ENCODE measurements at regions not wholly inside any gene's neighbourhood (a gene's known extent, or its start where the extent isn't known, plus 50 kb on each side); places are given as distances from the start of the nearest gene placed in this dataset.
"Not testable (repeated sequence)": the region's sequence is repeated elsewhere in the genome, so short reads cannot be mapped to it uniquely, and the experiment has no call there.

DNA sequence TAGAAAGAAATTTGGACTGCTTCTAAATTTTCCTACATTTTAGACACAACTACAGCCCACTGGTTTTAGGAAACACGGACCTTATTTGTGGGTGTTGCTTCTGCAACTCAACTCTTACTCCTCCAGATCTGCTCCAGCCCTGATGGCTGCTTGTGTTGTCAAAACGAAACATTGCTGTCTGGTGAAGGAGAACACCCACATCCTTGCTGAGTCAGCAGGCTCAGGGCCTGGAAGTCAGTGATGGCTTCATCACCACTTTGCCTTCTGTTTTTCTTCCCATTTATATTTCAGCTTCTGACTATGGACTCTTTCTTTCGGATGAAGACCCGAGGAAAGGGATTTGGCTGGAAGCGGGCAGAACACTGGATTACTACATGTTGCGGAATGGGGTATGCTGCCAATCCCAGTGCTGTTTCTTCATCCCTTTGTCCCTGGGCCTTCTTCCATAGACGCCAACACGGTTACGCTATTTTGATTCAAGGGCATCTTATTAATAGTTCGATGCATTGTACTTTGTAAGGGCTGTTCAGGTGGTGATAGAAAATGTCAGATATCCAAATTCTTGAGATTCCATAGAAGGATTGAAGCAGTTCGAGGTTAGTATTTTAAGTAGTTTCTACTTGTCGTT is 392.6 kb upstream of the TPM1 start:
- no peak for DNase-seq

DNA sequence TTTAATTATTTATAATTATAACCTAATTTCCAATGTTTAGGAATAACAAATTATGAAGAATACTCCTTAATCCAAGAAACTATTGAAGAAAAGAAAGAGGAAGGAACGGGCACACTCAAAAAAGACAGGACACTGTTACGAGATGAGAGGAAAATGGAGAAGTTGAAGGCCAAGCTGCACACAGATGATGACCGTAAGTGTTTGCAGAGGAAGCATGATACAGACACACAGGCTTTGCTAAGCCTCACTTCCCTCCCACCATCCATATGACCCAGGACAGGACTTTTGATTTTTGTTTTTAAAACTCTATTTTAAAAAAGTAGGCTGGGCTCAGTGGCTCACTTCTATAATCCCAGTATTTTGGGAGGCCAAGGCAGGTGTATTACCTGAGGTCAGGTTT is 389.4 kb upstream of the TPM1 start:
- no peak for DNase-seq

GRCh38 chr15:62656071-62656470 is 386.5 kb upstream of the TPM1 start:
- DNase-seq, result no peak

GRCh38 chr15:62657501-62657900 is 385.0 kb upstream of the TPM1 start:
- not testable (repeated sequence) for DNase-seq

DNA sequence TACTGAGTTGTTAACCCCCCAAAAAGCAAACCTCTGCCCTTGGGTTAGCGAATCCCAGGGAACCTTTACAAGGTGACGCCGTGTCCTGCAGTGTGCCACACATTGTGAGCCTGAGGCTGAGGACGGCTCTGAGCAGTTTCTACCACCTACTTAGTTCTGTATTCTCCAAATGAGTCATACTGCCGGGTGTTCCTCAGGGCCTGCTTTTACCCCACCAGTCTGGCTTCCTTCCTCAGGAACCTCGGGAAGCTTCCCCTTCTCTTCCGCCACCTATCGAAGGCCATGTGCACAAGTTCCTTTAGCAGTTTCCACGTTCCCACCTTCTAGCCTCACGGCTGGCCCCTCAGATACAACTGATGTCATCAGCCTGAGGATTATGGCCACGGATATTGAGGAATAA is 384.0 kb upstream of the TPM1 start:
- no peak for DNase-seq

DNA sequence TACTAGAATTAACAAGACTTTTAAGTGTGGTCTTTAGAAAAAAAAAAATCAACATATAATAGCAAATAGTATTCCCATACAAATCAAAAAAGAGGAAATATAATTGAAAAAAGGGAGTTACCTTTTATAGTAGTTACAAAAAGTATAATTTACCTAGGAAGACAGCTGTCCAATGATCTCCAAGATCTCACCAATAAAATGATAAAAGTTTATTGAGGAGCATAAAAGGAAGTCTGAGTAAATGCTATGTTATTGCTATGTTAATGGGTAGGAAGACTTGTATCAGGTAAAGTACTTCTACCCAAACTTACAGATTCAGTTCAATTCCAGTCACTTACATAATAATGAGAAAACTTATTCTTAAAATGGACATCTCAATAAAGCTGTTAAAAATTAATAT is 379.0 kb upstream of the TPM1 start:
- no peak for DNase-seq

DNA sequence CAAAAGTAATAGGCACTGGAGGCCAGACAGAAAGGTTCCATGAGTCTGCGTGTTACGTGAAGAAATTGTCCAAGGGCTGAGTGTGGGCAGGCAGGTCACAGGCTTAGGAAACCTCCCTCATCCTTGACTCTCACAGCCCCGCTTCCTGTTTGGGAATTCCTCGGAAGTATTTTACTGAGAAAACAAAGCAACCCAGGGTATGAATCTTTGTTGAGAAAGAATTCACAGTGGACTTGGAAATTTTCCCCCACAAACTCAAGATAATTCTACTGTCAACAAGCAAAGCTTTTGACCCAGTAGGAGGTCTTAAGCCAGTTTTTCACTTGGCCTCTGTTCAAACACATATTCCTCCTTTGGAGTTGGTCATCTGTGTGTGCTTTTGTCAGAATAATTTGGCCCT is 377.1 kb upstream of the TPM1 start:
- DNase-seq, result no peak

- DNase-seq, result no peak
Observed at GRCh38 chr15:62666046-62666445, 376.5 kb upstream of the TPM1 start.

- no peak for DNase-seq
Observed at GRCh38 chr15:62672268-62672667, 370.3 kb upstream of the TPM1 start.

DNA sequence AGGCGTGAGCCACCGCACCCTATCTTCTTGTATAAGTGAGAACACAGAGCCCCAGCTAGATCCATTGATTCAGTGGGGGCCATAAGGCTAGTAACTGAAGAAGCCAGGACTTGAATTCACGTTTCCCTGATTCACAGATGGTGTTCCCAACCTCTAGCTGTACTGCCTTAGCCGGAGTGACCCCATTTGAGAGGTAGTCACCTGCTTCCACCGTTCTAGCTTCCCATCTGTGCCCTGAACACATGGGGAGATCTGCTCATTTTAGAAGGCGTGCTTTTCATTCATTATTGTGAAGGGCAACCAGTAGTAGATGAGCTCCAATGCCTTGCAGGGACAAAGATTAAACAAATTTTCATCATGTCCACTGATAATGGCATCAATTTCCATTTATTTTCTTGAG is 365.7 kb upstream of the TPM1 start:
- DNase-seq, result no peak

- DNase-seq, result no peak
Observed at GRCh38 chr15:62681939-62682896, 360.3 kb upstream of the TPM1 start.

- not testable (repeated sequence) for DNase-seq
Observed at GRCh38 chr15:62683192-62683591, 359.4 kb upstream of the TPM1 start.

- DNase-seq, result no peak
Observed at GRCh38 chr15:62684123-62684808, 358.3 kb upstream of the TPM1 start.

DNA sequence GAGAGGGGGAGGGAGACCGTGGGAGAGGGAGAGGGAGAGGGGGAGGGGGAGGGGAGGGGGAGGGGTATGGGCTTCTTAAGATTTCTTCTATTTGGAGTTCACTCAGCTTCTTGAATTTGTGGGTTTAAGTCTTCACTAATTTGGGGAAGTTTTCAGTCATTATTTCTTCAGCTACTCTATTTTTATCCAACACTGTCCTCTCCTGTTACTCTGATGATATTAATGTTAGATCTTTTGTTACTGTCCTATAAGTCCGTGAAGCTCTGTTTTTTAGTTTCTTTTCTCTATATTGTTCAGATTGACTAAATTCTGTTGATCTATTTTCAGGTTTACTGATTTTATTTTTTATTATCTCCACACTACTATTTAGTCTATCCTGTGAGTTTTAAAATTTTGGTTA is 351.5 kb upstream of the TPM1 start:
- no peak for DNase-seq

- DNase-seq, result no peak
Observed at GRCh38 chr15:62697636-62698035, 344.9 kb upstream of the TPM1 start.

- DNase-seq, result no peak
Observed at GRCh38 chr15:62698646-62699045, 343.9 kb upstream of the TPM1 start.

DNA sequence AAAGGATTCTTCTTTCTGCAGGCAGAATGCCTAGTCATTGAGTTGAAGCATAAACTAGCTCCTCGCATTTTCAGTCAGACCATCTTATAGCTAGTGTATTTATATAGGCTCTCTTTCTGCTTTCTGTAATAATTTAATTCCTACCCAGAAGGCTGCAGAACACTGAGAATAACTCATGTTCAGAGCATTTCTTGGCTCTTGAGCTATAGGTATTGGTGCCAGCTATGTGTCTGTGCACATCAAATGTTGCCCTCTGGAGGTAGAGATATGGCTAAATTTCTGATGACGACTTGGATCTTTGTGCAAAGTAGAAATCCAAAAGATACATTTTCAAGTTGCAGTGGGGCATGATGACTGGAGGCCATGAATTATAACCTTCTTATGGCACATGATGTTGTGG is 336.2 kb upstream of the TPM1 start:
- DNase-seq, result no peak

GRCh38 chr15:62708470-62708869 is 334.1 kb upstream of the TPM1 start:
- DNase-seq, result no peak

GRCh38 chr15:62709261-62709660 is 333.3 kb upstream of the TPM1 start:
- no peak for DNase-seq

DNA sequence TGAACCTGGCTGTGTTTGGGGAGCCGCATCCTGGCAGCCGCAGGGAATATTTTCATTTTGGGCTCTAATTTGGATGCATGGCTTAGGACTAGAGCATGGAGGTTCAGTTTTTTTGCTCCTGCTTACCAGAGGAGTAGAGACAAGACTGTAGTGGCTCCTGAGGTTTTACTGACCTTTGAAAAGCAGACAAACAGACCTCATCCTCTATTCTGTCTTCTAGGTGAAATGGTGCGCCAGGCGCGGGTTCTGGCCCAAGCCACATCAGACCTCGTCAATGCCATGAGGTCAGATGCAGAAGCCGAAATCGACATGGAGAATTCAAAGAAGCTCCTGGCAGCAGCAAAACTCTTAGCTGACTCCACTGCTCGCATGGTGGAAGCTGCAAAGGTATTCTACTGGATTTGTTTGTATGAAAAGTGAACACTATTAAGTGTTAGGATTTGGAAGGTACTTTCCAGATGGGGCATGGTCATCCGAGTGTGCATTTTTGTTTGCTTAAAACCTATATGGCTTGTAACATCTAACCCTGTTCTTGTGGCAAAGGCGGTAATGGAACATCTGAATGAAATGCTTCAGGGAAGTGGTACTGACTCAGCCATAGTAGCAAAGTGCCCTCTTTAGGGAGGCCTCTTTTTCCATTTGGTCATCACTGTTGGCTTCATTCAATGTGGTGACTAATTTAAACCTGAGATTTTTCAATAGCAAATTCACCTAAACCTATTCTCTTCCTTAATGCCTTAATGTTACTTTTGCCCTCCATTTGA is 330.7 kb upstream of the TPM1 start:
- no peak for DNase-seq

DNA sequence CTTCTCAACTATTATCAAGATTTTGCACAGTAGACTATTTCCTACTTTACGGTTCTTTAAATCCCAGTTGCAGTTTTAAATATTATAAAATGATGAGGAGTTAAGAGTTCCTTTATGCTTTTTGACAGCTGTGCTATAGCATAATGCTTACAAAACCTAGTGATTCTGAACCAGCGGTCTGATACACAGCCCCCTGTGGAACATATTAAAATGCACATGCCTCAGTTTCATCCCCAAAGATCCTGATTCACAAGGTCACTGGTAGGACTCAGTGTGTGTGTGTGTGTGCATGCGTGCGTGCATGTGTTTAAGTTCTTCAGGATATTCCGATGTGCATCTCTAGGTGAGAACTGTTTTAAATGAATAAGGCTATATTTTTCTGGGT is 330.1 kb upstream of the TPM1 start:
- DNase-seq, result no peak

DNA sequence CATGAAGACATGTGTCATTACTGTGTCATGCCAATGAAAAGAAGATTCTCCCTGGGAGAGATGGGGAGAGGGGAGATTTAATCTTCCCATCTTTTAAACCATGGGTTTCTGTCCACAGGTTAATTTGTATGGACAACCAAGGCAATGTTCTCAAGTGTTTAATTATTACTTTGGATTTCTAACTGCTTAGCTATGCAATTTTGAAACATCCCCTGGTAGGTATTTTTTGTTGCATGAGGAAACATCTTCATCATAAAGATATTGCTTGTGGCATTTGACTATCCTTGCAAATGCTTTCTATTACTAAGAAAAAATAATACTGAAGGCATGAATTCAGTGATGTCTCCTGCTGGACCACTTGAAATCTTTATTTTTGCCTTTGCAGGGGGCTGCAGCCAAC is 326.6 kb upstream of the TPM1 start:
- no peak for DNase-seq

- DNase-seq, result no peak
Observed at GRCh38 chr15:62717496-62717895, 325.1 kb upstream of the TPM1 start.

Data from CD4-positive, alpha-beta T cell treated with Interleukin-6 for 4 hours (primary cell).